Activated CD4-positive, alpha-beta T cell treated with anti-CD3 and anti-CD28 coated beads for 24 hours (primary cell): ENCODE measurements at regions not wholly inside any gene's neighbourhood (a gene's known extent, or its start where the extent isn't known, plus 50 kb on each side); places are given as distances from the start of the nearest gene placed in this dataset.

Experiments
- DNase-seq, 2 donors: peaks; one replicate each; pipeline ENCODE4 v3.0.0-alpha.2; 2020; ENCODE audit warnings: low read depth in 2 of 2

DNA sequence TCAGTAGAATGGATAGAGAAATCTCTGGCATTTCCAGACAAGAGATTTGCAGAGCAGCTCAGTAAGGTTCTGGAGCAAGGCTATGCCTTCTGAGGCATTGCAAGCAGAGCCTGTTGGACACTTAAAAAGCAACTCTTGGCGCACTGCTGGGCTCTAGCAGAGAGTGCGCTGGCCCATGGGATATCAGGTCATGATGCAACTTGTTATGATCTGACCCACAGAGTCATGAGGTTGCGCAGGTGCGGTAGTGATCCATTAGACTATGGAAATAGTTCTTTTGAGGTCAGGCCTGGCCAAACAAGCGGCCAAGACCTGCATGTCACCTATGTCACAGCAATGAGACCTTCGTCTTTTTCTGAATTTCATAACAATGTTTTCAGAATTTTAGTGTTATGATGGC lies 168.6 kb downstream of the TMTC3 start:
- no peak for DNase-seq

DNA sequence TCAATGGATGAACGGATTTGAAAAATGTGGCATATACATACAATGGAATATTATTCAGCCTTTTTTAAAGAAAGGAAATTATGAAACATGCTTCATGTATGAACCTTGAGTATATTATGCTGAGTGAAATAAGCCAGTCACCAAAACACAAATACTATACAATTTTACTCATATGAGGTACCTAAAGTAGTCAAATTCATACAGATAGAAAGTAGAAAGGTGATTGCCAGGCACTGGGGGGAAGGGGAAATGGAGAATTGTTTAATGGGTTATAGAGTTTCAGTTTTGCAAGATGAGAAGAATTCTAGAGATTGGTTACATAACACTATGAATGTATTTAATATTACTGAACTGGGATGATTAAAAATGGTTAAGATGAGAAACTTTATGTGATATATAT lies 171.4 kb downstream of the TMTC3 start:
- DNase-seq: no peak

DNA sequence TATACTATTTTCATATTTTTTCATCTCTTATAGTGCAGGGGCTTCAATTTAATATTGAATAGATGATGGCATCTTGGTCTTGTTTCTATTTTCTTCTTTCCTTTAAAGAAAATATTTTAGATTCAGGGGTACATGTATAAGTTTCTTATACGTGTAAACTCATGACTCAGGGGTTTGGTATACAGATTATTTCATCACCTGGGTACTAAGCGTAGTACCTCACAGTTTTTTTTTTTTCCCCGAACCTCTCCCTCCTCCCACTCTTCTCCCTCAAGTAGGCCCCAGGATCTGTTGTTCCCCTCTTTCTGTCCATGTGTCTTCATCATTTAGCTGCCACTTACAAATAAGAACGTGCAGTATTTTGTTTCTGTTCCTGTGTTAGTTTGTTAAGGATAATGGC lies 172.6 kb downstream of the TMTC3 start:
- DNase-seq: no peak

DNA sequence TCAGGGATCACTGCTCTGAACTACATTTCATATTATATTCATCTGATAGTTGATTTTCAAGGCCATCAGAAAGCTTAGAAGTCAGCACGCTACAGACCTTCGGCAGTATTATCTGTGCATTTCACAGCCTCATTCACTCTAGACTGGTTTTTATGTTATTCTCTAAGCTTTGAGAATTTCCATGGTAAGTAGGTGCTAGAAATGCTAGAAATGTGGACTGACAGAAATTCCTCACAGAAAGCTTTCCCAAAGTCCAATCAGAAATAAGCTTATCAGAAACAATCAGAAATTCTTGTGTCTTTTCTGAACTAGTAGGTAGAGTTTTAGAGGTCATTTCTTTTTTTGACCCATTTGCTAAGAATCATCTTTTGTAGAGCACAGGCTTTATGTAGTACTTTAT lies 176.6 kb downstream of the TMTC3 start:
- no peak for DNase-seq

GRCh38 chr12:88325076-88325815 lies 183.1 kb downstream of the TMTC3 start:
- DNase-seq: no peak

GRCh38 chr12:88325816-88326189 lies 183.7 kb downstream of the TMTC3 start:
- no peak for DNase-seq

GRCh38 chr12:88327276-88327675 lies 185.2 kb downstream of the TMTC3 start:
- DNase-seq: no peak

GRCh38 chr12:88328090-88328489 lies 186.0 kb downstream of the TMTC3 start:
- no peak for DNase-seq

DNA sequence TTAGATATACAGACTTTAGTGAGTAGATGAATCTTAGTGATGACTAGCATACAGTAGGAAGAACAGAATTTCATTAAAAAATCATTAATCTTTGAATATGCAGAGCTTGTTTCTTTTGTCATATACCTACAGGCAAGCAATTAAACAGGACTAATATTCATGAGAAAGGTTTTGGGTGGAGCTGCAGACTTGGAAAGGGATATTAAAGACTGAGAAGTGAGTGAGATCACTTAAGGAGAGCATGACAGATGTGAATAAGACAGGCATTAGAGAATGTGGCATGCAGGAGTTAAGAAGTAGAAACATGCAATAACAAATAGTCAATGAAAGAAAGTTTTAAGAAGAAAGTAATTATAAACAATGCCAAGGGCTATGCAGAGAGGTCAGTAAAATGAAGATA lies 187.7 kb downstream of the TMTC3 start:
- no peak for DNase-seq

DNA sequence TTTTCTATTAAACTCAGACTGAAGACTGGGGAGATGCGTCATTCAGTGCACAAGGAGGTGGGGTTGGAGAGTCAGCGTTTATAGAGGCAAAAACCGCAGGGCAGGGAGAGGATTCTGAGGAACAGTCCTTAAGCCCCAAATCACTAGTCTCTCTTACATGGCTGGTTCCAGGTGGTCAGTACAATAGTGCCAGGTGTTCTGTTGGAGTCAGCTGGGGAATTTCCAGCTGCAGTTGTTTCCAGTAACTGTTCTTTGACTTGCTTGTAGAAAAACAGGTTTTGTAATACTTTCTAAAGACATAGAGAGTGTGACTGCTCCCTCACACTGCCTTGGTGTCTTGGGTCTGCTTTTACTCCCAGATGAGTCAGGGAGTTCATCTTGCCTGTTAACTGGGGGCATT lies 192.2 kb downstream of the TMTC3 start:
- no peak for DNase-seq

DNA sequence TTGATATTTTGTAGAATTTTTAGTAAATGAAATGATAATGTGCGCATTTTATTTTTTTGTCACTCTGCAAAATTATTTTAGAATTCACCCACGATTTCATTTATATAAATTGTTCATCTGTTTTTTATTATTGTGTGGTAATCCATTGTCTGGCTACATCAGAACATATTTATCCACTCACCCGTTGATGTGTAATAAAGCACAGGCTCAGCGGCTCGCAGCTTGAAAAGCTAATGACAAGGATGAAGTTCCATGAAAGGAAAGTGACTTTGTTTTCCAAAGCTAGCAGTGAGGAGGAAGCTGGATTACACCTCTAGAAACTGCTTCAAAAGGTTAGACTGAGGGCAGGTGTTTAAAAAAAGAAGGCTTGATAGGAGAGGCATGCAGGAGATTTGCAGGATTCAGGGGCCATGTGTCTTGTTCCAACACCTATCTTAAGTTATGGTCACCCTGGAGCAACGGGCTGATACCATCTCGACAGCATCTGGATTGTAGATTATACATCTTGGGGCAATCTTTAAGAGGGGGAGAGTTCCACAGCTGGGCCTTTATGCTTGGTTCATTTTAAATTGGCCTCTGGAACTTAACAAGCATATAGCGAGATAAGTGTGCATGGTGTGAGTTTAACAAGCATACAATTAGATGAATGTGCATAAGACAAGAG lies 194.1 kb downstream of the TMTC3 start:
- no peak for DNase-seq

DNA sequence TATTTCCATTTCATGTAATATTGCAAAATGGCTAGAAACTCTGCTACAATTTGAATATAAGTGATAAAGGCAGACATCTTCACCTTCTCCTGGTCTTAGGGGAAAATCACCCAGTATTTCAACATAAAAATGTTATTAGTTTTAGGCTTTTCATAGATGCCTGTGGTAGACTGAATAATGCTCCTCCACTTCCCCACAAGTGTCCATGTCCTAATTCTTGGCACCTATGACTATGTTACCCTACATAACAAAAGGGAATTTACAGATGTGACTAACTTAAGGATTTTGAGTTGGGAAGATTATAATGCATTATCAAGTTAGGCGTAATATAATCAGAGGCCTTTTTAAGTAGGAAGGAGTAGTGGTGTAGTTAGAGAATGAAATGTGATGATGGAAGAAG lies 196.4 kb downstream of the TMTC3 start:
- DNase-seq: no peak

DNA sequence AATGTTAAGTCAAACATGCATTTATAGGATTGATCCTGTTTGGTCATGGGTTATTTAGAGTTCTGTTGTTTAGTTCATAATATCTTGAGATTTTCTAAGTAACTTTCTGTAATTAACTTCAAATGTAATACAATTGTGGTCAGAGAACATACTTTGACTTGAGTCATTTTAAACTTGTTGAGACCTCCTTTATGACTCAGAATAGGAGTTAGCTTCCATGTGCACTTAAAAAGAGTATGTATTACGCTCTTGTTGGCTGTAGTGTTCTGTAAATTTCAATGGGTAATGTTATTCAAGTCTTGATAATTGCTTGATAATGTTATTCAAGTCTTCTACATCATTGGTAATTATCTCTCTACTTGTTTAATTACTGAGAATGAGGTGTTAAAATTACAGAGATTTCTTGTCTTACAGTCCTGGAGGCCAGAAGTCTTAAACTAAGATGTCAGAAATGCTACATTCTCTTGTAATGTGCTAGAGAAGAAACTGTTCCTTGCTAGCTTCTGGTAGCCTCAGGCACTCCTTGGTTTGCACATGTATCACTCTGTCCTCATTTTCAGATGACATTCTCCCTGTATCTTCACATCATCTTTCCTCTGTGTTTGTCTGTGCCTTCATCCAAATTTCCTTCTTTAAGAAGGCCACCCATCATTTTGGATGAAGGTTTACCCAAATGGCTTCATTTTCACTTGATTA lies 197.3 kb downstream of the TMTC3 start:
- no peak for DNase-seq

- no peak for DNase-seq
Observed at GRCh38 chr12:88339966-88340365, 197.9 kb downstream of the TMTC3 start.

- DNase-seq: no peak
Observed at GRCh38 chr12:88342251-88342806, 200.2 kb downstream of the TMTC3 start.

GRCh38 chr12:88351146-88351545 lies 209.0 kb downstream of the TMTC3 start:
- DNase-seq: no peak

- DNase-seq: no peak
Observed at GRCh38 chr12:88354691-88355090, 212.6 kb downstream of the TMTC3 start.

DNA sequence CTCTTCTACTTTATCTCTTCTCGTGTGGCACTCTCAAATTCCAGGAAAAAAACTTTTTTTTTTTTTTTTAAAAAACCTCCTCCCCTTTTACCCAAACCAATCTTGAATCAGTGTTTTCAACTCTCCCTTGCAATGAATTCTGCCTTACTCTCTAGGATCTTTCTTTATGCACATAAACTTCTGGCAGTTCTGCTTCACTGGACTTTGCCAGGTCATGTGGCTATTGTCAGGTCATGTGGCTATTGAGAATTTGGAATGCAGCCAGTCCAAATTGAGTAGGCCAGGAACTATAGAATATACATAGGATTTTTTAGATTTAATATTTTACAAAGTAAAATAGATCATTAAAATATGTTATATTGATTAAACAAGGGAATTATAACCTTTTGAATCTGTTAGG lies 218.2 kb downstream of the TMTC3 start:
- no peak for DNase-seq

GRCh38 chr12:88361493-88361892 lies 218.8 kb downstream of the KITLG start:
- DNase-seq: no peak

GRCh38 chr12:88362439-88362838 lies 217.8 kb downstream of the KITLG start:
- DNase-seq: no peak

DNA sequence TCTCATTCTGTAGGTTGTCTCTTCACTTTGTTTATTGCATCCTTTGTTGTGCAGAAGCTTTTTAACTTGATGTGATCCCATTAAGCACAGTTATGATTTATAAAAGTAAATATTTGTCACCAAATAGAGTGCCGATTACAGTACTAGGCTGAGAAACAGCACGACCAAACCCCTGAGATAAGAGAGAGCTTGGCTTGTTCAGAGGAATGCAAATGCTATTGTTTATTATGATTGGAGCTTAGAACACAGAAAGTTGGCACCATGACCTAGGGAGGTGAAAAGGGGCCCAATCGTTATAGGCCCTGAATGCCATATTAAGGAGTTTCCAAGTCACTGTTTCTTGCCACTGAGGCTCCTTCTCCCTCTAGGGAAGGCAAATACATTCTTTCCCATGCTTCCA lies 214.9 kb downstream of the KITLG start:
- no peak for DNase-seq

DNA sequence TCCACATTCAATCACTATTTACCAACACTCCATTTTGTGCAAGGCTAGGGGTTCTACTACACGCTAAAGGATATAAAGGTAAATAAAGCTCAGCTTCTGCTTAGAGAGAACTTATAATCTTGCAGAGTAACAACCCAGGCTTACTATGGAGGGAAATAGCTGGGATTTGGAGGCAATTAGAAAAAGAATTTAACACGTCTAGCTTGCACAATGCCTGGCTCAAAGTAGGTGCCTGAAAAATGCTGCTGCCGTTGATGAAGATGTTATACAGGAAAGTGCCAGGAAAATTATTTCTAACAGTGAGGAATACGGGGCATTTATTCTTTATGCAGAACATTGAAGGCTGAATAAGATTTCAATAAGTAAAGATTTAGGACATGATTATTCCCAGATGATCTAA lies 214.2 kb downstream of the KITLG start:
- DNase-seq: no peak

DNA sequence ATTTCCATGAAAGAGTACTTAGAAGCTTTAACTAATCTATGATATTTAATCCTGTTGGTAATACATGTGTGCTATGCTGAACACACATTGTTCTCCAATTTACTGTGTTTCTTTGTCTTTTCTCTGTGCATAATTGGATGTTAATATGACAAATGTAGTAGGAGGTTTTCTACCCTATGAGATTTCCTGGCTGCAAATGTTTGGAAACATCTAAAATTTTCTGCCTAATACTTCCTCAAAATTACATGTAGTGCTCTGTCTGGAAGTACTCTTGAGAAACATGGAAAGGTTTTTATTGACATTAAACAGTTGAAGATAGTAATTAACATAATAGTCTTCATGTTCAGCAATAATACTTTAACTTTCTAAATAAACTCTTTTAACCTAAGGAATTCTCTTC lies 213.0 kb downstream of the KITLG start:
- no peak for DNase-seq
